ENCODE measurements at regions not wholly inside any gene's neighbourhood (a gene's known extent, or its start where the extent isn't known, plus 50 kb on each side); places are given as distances from the start of the nearest gene placed in this dataset.

DNA sequence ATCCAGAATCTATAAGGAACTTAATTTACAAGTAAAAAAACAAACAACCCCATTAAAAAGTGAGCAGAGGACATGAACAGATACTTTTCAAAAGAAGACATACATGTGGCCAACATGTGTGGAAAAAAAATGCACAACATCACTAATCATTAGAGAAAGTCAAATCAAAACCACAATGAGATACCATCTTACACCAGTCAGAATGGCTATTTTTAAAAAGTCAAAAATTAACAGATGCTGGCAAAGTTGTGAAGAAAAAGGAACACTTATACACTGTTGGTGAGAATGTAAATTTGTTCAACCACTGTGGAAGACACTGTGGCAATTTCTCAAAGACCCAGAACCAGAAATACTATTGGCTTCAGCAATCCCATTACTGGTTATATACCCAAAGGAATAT lies 830.0 kb upstream of the ALCAM start:
- TF ChIP-seq, protein P1, sequence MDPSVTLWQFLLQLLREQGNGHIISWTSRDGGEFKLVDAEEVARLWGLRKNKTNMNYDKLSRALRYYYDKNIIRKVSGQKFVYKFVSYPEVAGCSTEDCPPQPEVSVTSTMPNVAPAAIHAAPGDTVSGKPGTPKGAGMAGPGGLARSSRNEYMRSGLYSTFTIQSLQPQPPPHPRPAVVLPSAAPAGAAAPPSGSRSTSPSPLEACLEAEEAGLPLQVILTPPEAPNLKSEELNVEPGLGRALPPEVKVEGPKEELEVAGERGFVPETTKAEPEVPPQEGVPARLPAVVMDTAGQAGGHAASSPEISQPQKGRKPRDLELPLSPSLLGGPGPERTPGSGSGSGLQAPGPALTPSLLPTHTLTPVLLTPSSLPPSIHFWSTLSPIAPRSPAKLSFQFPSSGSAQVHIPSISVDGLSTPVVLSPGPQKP (IDR thresholded peaks at IDR 0.05; ENCODE audit: low read depth, low read length): no peak
- TF ChIP-seq, protein P2, sequence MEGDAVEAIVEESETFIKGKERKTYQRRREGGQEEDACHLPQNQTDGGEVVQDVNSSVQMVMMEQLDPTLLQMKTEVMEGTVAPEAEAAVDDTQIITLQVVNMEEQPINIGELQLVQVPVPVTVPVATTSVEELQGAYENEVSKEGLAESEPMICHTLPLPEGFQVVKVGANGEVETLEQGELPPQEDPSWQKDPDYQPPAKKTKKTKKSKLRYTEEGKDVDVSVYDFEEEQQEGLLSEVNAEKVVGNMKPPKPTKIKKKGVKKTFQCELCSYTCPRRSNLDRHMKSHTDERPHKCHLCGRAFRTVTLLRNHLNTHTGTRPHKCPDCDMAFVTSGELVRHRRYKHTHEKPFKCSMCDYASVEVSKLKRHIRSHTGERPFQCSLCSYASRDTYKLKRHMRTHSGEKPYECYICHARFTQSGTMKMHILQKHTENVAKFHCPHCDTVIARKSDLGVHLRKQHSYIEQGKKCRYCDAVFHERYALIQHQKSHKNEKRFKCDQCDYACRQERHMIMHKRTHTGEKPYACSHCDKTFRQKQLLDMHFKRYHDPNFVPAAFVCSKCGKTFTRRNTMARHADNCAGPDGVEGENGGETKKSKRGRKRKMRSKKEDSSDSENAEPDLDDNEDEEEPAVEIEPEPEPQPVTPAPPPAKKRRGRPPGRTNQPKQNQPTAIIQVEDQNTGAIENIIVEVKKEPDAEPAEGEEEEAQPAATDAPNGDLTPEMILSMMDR (IDR thresholded peaks at IDR 0.05): no peak
- TF ChIP-seq TP53 (CRISPR knock-in tag; IDR thresholded peaks at IDR 0.05) (no peak), CHD4 (IDR thresholded peaks at IDR 0.05; ENCODE audit: borderline replicate concordance) (no peak), JUNB (IDR thresholded peaks at IDR 0.05) (no peak), MAZ (IDR thresholded peaks at IDR 0.05; ENCODE audit: borderline replicate concordance, low read depth, low read length) (no peak), FOSL2 (IDR thresholded peaks at IDR 0.05) (no peak), FOSL2 (CRISPR knock-in tag; IDR thresholded peaks at IDR 0.05) (no peak), POLR2A (IDR thresholded peaks at IDR 0.05; ENCODE audit: low read length) (no peak), EP300 (IDR thresholded peaks at IDR 0.05) (no peak), RAD21 (conservative IDR thresholded peaks at IDR 0.05 in 1 of 2, IDR thresholded peaks at IDR 0.05 in 1 of 2) (no peak), HDAC2 (IDR thresholded peaks at IDR 0.05) (no peak), POLR2AphosphoS2 (conservative IDR thresholded peaks at IDR 0.05; ENCODE audit: low read length) (no peak), CEBPB (IDR thresholded peaks at IDR 0.05) (no peak)
- TF ChIP-seq, protein P3, sequence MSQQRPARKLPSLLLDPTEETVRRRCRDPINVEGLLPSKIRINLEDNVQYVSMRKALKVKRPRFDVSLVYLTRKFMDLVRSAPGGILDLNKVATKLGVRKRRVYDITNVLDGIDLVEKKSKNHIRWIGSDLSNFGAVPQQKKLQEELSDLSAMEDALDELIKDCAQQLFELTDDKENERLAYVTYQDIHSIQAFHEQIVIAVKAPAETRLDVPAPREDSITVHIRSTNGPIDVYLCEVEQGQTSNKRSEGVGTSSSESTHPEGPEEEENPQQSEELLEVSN (IDR thresholded peaks at IDR 0.05; ENCODE audit: borderline replicate concordance, low read depth): no peak

Measured in A549 (cell line).